SK-N-SH (cell line): ENCODE measurements at regions not wholly inside any gene's neighbourhood (a gene's known extent, or its start where the extent isn't known, plus 50 kb on each side); places are given as distances from the start of the nearest gene placed in this dataset.

Experiments used
- ELF1 ChIP-seq: IDR thresholded peaks from 2 replicates; pipeline ENCODE4 v1.4.0; 2012
- EP300 ChIP-seq, 2 experiments: IDR thresholded peaks; 2 replicates each; pipeline versions ENCODE4 v1.4.0 to v1.6.1; 2012; ENCODE audit warnings: borderline replicate concordance in 1 of 2, low read depth in 1 of 2, low read length in 1 of 2
- FOXJ3 ChIP-seq: sonication (generic); formaldehyde crosslinking; IDR thresholded peaks from 2 replicates; pipeline ENCODE4 v1.5.1; 2020; ENCODE audit warnings: mild to moderate bottlenecking, missing genetic modification reagents
- NRF1 ChIP-seq: IDR thresholded peaks from 2 replicates; pipeline ENCODE4 v1.6.1; 2012; ENCODE audit warnings: low read depth, mild to moderate bottlenecking, low read length
- POLR2AphosphoS5 ChIP-seq: IDR thresholded peaks from 2 replicates; pipeline ENCODE4 v1.6.1; 2012; ENCODE audit warnings: low read depth, low read length
- RAD21 ChIP-seq: IDR thresholded peaks from 2 replicates; pipeline ENCODE4 v1.6.1; 2012; ENCODE audit warnings: mild to moderate bottlenecking, low read length
- RCOR1 ChIP-seq: fragments of 150-350 bp; IDR thresholded peaks from 2 replicates; pipeline ENCODE4 v1.6.1; 2017; ENCODE audit warnings: antibody characterized with exemption, low read length
- RFX5 ChIP-seq: IDR thresholded peaks from 2 replicates; pipeline ENCODE4 v1.6.1; 2012; ENCODE audit warnings: mild to moderate bottlenecking, improper control_type of control experiment, low read length
- RXRA ChIP-seq: IDR thresholded peaks from 2 replicates; pipeline ENCODE4 v1.4.0; 2012; ENCODE audit warnings: low read depth, mild to moderate bottlenecking, borderline replicate concordance
- SIN3A ChIP-seq: IDR thresholded peaks from 2 replicates; pipeline ENCODE4 v1.6.1; 2012; ENCODE audit warnings: low read depth, mild to moderate bottlenecking, low read length, moderate library complexity, borderline replicate concordance
- SMC3 ChIP-seq: IDR thresholded peaks from 2 replicates; pipeline ENCODE4 v1.6.1; 2012; ENCODE audit warnings: low read depth, low read length, improper control_type of control experiment
- YY1 ChIP-seq: IDR thresholded peaks from 2 replicates; pipeline ENCODE4 v1.4.0; 2012; ENCODE audit warnings: low read depth, mild to moderate bottlenecking
- TF ChIP-seq, protein P1 (sequence below): fragments of 200-600 bp; sonication (generic); IDR thresholded peaks from 2 replicates; pipeline ENCODE4 v1.6.1; 2017; ENCODE audit warnings: antibody characterized with exemption, mild to moderate bottlenecking, moderate library complexity
- TF ChIP-seq, protein P2 (sequence below): IDR thresholded peaks from 2 replicates; pipeline ENCODE4 v1.4.0; 2012; ENCODE audit warnings: low read depth

DNA sequence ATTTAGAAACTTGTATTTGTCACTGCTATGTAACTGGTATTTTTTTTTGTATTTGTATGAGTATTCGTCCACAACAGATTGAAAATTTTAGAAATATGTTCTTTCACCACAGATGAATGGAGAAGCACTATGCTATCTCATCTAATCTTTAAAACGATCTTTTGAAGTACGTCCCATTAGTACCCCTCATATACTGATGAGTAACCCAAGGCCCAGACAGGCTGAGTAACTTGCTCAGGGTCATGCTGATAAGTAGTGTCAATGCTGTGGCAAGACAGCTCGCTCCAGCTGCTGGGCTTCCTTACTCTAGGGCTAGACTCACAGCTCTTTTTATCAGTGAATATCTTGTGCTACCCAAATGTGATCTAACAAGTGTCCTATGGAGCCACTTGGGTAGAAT, 154.2 kb downstream of the SUCLA2 start:
- TF ChIP-seq FOXJ3 (CRISPR knock-in tag), result no peak
- TF ChIP-seq, protein P1, sequence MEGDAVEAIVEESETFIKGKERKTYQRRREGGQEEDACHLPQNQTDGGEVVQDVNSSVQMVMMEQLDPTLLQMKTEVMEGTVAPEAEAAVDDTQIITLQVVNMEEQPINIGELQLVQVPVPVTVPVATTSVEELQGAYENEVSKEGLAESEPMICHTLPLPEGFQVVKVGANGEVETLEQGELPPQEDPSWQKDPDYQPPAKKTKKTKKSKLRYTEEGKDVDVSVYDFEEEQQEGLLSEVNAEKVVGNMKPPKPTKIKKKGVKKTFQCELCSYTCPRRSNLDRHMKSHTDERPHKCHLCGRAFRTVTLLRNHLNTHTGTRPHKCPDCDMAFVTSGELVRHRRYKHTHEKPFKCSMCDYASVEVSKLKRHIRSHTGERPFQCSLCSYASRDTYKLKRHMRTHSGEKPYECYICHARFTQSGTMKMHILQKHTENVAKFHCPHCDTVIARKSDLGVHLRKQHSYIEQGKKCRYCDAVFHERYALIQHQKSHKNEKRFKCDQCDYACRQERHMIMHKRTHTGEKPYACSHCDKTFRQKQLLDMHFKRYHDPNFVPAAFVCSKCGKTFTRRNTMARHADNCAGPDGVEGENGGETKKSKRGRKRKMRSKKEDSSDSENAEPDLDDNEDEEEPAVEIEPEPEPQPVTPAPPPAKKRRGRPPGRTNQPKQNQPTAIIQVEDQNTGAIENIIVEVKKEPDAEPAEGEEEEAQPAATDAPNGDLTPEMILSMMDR, result no peak
- no peak for TF ChIP-seq RCOR1
- no peak for TF ChIP-seq YY1
- TF ChIP-seq POLR2AphosphoS5, result no peak
- TF ChIP-seq EP300 (IDR thresholded peaks at IDR 0.05; ENCODE audit: borderline replicate concordance in 1 of 2, low read depth in 1 of 2, low read length in 1 of 2), result peak in 1 of 2 experiments; percentile 11; a peak in 1 of 4 replicates
- TF ChIP-seq, protein P2, sequence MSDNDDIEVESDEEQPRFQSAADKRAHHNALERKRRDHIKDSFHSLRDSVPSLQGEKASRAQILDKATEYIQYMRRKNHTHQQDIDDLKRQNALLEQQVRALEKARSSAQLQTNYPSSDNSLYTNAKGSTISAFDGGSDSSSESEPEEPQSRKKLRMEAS, result no peak
- TF ChIP-seq SIN3A, result no peak
- no peak for TF ChIP-seq ELF1
- no peak for TF ChIP-seq RFX5
- TF ChIP-seq NRF1, result no peak
- TF ChIP-seq RAD21, result no peak
- no peak for TF ChIP-seq SMC3
- peak; percentile 29; the same call in 1 of the 2 replicates for TF ChIP-seq RXRA
